HepG2 (cell line): ENCODE measurements at regions not wholly inside any gene's neighbourhood (a gene's known extent, or its start where the extent isn't known, plus 50 kb on each side); places are given as distances from the start of the nearest gene placed in this dataset.

Experiments
- ARID3A ChIP-seq: IDR thresholded peaks from 2 replicates; pipeline ENCODE4 v1.6.1; 2012; ENCODE audit warnings: low read depth, low read length, improper control_type of control experiment
- HBP1 ChIP-seq: IDR thresholded peaks from 2 replicates; pipeline ENCODE4 v1.6.1; 2016; ENCODE audit warnings: low read depth, control low read depth
- KAT7 ChIP-seq: IDR thresholded peaks from 2 replicates; pipeline ENCODE4 v1.6.1; 2018; ENCODE audit warnings: borderline replicate concordance, missing compliant biosample characterization
- KDM4B ChIP-seq: sonication (generic); formaldehyde crosslinking; IDR thresholded peaks from 2 replicates; pipeline ENCODE4 v1.4.0; 2020; ENCODE audit warnings: missing genetic modification reagents
- NFE2L1 ChIP-seq: sonication (generic); formaldehyde crosslinking; IDR thresholded peaks from 2 replicates; pipeline ENCODE4 v1.4.0; 2020; ENCODE audit warnings: missing genetic modification reagents, mild to moderate bottlenecking, borderline replicate concordance
- SALL2 ChIP-seq: sonication (generic); formaldehyde crosslinking; IDR thresholded peaks from 2 replicates; pipeline ENCODE4 v1.8.1; 2023; ENCODE audit warnings: mild to moderate bottlenecking, missing genetic modification reagents, inconsistent platforms
- SP2 ChIP-seq: sonication (generic); formaldehyde crosslinking; IDR thresholded peaks from 2 replicates; pipeline ENCODE4 v1.5.1; 2020; ENCODE audit warnings: mild to moderate bottlenecking, missing genetic modification reagents
- TSC22D2 ChIP-seq: sonication (generic); formaldehyde crosslinking; IDR thresholded peaks from 2 replicates; pipeline ENCODE4 v1.5.1; 2020; ENCODE audit warnings: missing genetic modification reagents, mild to moderate bottlenecking, borderline replicate concordance
- ZFP1 ChIP-seq: IDR thresholded peaks from 2 replicates; pipeline ENCODE4 v1.6.1; 2016
- ZFYVE20 ChIP-seq: sonication (generic); formaldehyde crosslinking; IDR thresholded peaks from 2 replicates; pipeline ENCODE4 v1.8.0; 2023; ENCODE audit warnings: low read depth, mild to moderate bottlenecking, moderate library complexity, missing genetic modification reagents, borderline replicate concordance
- ZNF354B ChIP-seq: sonication (generic); formaldehyde crosslinking; IDR thresholded peaks from 2 replicates; pipeline ENCODE4 v1.8.0; 2022; ENCODE audit warnings: mild to moderate bottlenecking, missing genetic modification reagents
- ZNF546 ChIP-seq: sonication (generic); formaldehyde crosslinking; conservative IDR thresholded peaks from 2 replicates; pipeline ENCODE4 v1.8.1; 2023; ENCODE audit warnings: mild to moderate bottlenecking, missing genetic modification reagents
- ZNF740 ChIP-seq: sonication (generic); formaldehyde crosslinking; IDR thresholded peaks from 2 replicates; pipeline ENCODE4 v1.4.0; 2020; ENCODE audit warnings: missing genetic modification reagents
- ZSCAN20 ChIP-seq: sonication (generic); formaldehyde crosslinking; IDR thresholded peaks from 2 replicates; pipeline ENCODE4 v1.4.0; 2020; ENCODE audit warnings: missing genetic modification reagents, mild to moderate bottlenecking, borderline replicate concordance
- ZSCAN29 ChIP-seq: sonication (generic); formaldehyde crosslinking; conservative IDR thresholded peaks from 2 replicates; pipeline ENCODE4 v1.4.0; 2020; ENCODE audit warnings: mild to moderate bottlenecking, missing genetic modification reagents
- TF ChIP-seq, protein P1 (sequence below): IDR thresholded peaks from 2 replicates; pipeline ENCODE4 v1.6.1; 2016; ENCODE audit warnings: low read depth, borderline replicate concordance
- TF ChIP-seq, protein P2 (sequence below): sonication (generic); formaldehyde crosslinking; IDR thresholded peaks from 2 replicates; pipeline ENCODE4 v1.5.0; 2020; ENCODE audit warnings: mild to moderate bottlenecking, missing genetic modification reagents, borderline replicate concordance
- TF ChIP-seq, protein P3 (sequence below): sonication (generic); formaldehyde crosslinking; IDR thresholded peaks from 2 replicates; pipeline ENCODE4 v1.4.0; 2020; ENCODE audit warnings: missing genetic modification reagents

DNA sequence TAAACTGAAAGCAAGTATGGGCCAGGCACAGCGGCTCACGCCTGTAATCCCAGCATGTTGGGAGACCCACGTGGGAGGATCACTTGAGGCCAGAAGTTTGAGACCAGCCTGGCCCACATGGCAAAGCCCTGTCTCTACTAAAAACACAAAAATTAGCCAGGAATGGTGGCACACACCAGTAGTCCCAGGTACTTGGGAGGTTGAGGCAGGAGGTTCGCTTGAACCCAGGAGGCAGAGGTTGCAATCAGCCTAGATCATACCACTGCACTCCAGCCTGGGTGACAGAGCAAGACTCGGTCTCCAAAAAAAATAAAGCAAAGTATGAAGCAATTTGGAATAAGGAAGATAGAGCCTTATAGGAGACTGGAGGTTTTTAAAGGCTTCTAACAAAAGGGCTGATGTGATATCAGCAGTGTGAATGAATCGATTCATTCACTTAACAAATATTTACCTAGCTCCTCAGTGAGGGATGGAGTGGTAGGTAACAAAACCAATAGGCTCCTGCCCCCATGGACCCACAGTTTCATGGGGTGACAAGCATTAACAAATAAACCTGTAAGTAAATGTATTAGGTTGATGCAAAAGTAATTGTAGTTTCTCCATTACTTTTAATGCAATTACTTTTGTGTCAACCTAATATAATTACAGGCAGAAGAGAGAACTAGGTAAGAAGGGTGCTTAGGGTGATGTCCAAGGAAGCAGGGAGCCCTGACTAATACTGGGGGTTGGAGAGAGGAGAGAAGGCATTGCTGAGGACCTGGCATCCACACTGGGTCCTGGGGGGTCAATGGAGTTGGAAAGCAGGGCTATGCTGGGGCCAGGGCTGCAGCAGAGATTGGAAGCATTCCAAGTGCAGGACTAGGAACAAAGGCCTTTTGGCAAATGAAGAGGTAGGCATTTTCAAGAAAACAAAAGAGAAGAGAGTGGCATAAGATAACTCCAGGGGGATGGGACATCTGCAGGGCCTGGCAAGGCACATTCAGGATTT lies 195.4 kb upstream of the ARL4C start (continued):
- TF ChIP-seq, protein P1, sequence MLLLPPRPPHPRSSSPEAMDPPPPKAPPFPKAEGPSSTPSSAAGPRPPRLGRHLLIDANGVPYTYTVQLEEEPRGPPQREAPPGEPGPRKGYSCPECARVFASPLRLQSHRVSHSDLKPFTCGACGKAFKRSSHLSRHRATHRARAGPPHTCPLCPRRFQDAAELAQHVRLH: peak; percentile 36; the same call in 1 of the 2 replicates
- no peak for TF ChIP-seq KAT7
- TF ChIP-seq ARID3A: peak; percentile 84
- TF ChIP-seq, protein P2, sequence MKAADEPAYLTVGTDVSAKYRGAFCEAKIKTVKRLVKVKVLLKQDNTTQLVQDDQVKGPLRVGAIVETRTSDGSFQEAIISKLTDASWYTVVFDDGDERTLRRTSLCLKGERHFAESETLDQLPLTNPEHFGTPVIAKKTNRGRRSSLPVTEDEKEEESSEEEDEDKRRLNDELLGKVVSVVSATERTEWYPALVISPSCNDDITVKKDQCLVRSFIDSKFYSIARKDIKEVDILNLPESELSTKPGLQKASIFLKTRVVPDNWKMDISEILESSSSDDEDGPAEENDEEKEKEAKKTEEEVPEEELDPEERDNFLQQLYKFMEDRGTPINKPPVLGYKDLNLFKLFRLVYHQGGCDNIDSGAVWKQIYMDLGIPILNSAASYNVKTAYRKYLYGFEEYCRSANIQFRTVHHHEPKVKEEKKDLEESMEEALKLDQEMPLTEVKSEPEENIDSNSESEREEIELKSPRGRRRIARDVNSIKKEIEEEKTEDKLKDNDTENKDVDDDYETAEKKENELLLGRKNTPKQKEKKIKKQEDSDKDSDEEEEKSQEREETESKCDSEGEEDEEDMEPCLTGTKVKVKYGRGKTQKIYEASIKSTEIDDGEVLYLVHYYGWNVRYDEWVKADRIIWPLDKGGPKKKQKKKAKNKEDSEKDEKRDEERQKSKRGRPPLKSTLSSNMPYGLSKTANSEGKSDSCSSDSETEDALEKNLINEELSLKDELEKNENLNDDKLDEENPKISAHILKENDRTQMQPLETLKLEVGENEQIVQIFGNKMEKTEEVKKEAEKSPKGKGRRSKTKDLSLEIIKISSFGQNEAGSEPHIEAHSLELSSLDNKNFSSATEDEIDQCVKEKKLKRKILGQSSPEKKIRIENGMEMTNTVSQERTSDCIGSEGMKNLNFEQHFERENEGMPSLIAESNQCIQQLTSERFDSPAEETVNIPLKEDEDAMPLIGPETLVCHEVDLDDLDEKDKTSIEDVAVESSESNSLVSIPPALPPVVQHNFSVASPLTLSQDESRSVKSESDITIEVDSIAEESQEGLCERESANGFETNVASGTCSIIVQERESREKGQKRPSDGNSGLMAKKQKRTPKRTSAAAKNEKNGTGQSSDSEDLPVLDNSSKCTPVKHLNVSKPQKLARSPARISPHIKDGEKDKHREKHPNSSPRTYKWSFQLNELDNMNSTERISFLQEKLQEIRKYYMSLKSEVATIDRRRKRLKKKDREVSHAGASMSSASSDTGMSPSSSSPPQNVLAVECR (CRISPR knock-in tag): peak; percentile 43; the same call in 1 of the 2 replicates
- no peak for TF ChIP-seq KDM4B (CRISPR knock-in tag)
- no peak for TF ChIP-seq ZNF354B (CRISPR knock-in tag)
- TF ChIP-seq NFE2L1: no peak
- no peak for TF ChIP-seq ZNF546 (CRISPR knock-in tag)
- TF ChIP-seq, protein P3, sequence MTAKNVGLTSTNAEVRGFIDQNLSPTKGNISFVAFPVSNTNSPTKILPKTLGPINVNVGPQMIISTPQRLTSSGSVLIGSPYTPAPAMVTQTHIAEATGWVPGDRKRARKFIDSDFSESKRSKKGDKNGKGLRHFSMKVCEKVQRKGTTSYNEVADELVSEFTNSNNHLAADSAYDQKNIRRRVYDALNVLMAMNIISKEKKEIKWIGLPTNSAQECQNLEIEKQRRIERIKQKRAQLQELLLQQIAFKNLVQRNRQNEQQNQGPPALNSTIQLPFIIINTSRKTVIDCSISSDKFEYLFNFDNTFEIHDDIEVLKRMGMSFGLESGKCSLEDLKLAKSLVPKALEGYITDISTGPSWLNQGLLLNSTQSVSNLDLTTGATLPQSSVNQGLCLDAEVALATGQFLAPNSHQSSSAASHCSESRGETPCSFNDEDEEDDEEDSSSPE (CRISPR knock-in tag): no peak
- no peak for TF ChIP-seq ZFP1 (CRISPR knock-in tag)
- no peak for TF ChIP-seq ZNF740 (CRISPR knock-in tag)
- no peak for TF ChIP-seq HBP1 (CRISPR knock-in tag)
- no peak for TF ChIP-seq ZSCAN20 (CRISPR knock-in tag)
- no peak for TF ChIP-seq SP2
- TF ChIP-seq SALL2 (CRISPR knock-in tag): no peak
- no peak for TF ChIP-seq TSC22D2 (CRISPR knock-in tag)
- no peak for TF ChIP-seq ZSCAN29 (CRISPR knock-in tag)
- no peak for TF ChIP-seq ZFYVE20 (CRISPR knock-in tag)
